Stimulated activated CD4-positive, alpha-beta T cell treated with anti-CD3 and anti-CD28 coated beads, Interleukin-12 subunit alpha, Interleukin-12 subunit beta, amount 100 ng/mL, for 24 hours (primary cell): ENCODE measurements at regions not wholly inside any gene's neighbourhood (a gene's known extent, or its start where the extent isn't known, plus 50 kb on each side); places are given as distances from the start of the nearest gene placed in this dataset.

Experiments used
- DNase-seq, 2 experiments: peaks; one replicate each; pipeline ENCODE4 v3.0.0-alpha.2; 2020; ENCODE audit warnings: low read depth in 2 of 2

DNA sequence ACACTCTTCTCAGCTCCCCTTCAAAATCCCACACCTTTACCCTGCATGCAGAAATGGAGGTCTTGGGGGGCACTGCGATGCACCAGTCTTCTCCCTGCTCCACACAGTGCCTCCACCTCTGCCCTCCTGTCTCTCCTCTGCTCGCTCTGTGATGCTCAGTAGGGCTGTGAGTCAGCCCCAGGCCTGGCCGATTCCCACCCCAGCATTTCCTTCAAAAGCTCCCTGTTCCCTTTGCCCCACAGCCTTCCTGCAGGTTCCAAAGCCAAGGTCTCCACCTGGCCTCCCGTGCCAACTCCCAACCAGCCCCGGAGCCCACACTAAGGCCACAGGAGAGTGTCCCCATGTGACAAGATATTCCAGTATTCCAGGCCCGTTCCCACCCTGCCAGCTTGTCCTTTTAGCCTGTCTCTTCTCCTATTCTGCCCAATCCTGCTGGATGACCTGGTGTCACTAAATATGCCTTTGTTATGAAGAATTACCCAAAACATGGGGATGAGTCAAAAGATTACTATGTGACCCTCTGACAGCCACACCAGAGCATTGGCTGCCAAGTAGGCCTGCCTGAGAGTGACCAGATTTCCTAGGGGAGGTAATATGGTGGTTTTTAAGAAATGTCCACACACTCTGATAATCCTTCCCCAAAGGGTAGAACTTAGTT lies 118.9 kb upstream of the NXT1 start:
- no peak for DNase-seq

DNA sequence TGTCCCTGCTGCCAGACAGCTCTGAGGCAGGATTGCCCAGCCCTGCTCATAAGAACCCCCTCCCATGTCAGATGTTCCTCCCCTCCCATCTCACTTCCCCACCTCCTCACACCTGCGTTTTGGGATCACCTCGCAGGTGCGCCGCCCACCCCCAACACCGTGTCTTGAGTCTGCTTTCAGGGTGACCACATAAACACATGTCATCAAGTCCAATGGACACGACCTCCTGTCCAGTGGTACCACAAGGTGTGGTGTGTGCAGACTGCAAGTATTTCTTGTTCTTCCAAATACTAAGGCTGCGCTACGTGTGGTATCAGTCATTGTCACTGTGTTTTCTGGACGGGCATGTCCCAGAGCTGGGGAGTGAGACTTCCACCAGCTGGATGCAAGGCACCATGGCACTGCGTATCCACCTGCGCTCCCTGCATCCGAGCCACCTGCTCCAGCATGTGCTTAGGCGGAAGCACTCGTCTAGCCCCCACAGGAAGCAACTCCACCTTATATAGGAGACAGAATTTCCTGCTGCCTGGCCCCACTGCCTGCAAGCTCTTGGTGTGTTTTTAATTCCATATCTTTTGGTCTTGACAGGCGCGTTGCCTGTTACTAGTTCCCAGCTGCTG lies 119.7 kb upstream of the NXT1 start:
- DNase-seq, result no peak

- no peak for DNase-seq
These were observed 120.6 kb upstream of the NXT1 start for GRCh38 chr20:23229989-23230388.

DNA sequence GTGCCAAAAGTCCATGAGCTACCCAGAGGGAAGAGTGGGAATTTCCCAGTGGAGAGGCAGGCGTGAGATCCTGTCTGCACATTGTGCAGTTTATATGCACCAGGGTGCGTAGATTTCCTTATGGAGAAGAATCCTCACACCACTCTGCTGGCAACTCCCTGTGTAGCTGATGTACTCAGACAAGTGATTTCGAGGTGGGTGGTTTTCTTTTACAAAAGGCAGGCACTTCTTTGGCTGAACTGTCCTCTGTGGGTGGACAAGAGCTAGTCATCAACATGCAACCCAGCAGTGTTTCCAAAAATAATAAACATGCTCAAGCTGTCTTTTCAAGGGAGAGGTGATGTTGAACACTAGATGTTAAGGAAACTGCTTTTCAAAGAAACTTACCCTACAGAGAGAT lies 121.7 kb upstream of the NXT1 start:
- no peak for DNase-seq

DNA sequence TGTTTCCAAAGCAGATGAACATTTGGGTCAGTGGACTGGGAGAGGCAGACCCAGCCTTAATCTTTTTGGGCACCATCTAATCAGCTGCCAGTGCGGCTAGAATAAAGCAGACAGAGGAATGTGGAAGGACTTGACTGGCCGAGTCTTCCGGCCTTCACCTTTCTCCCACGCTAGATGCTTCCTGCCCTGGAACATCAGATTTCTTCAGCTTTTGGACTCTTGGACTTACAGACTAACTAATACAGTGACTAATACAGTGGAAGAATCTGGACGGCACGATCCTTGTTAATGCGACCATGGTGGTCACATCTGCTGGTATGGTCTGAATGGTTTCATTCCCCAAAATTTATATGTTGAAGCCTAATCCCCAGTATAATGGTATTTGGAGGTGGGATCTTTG lies 122.6 kb upstream of the NXT1 start:
- no peak for DNase-seq

DNA sequence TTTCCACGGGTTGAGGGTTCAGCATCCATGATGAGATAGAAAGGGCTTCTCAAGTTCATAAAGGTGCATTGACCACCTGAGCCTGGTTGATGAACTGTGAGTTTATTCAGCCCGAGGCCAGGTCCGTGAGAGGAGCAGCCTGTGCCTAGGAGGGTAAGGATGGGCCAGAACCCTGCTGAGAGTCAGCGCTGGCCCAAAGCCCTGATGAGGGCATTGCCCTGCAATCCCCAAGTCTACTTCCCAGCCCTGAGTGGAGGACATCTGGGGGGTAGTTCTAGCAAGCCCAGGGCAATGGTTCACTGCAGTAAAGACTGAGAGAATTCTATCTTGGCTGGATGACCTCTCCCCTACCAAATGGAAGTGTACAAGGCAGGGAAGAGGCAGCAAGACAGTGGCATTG lies 123.3 kb upstream of the NXT1 start:
- no peak for DNase-seq

DNA sequence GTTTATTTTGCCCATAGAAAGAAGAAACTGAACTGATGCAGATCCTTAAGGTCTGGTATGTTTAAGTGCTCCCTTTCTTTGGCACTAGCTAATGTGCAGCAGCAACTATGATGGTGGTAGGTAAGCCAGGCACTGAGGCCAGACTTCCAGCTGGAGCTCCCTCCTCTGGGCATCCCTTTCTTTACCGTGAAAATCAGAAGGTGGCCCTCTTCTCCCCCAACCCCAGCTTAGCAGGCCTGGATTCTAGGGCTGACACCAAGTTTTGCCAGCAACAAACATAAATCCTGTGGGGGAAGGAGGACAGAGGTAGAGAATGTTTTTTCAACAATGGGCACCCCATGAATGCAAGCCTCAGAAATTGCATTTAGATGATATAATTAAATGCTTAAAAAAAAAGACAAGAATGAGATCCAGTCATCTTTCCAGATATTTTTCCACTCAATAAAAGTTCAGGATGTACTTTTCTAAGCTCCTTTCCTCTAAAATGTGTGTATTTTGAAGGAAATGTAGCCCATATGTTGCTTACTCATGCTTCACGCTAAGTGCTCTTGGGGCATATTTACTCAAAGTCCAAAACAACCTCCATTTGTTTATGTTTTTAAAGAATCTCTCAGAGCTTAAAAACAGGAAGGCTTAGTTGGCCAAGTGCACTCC lies 123.9 kb upstream of the NXT1 start:
- no peak for DNase-seq

GRCh38 chr20:23225407-23226060 lies 125.1 kb upstream of the NXT1 start:
- no peak for DNase-seq

GRCh38 chr20:23224806-23225205 lies 125.8 kb upstream of the NXT1 start:
- DNase-seq, result no peak

GRCh38 chr20:23223908-23224580 lies 126.5 kb upstream of the NXT1 start:
- no peak for DNase-seq

DNA sequence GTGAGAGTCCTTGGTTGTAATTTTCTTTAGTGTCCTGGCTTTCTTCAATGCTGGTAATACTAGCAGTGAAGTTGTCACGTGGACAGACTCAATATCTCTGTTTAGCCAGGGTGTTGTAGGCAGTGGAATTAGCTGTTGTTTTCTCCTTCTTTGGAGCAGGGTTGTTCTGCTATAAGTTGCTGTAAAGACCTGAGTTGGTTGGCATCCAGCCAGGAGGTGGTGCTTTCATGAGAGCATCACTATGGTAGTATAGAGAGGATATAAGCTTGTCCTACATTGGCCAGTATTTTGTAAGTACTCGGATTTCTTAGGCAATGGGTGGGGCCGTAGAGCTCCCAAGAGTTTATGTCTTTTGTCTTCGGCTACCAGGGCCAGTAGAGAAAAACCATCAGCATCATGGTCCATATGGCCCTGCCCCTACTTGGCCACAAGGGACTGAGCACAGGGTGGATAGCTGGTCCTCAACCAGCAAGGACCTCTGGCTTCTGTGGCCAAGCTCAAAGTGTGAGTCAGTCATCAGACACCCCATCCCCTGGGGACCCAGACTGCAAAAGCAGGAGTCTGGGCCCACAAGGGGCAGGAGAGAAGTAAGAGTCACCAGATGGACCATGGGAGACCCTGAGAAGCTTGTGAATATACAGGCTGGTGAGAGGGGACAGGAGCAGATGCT lies 127.9 kb upstream of the NXT1 start:
- no peak for DNase-seq

DNA sequence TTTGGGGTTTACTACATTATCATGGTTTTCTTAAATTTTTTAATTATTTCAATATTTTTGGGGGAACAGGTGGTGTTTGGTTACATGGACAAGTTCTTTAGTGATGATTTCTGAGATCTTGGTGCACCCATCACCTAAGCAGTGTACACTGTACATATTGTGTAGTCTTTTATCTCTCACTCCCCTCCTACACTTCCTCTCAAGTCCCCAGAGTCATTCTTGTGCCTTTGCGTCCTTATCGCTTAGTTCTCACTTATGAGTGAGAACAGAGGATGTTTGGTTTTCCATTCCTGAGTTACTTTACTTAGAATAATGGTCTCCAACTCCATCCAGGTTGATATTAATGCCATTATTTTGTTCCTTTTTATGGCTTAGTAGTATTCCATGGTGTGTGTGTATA lies 130.9 kb upstream of the CD93 start:
- no peak for DNase-seq

DNA sequence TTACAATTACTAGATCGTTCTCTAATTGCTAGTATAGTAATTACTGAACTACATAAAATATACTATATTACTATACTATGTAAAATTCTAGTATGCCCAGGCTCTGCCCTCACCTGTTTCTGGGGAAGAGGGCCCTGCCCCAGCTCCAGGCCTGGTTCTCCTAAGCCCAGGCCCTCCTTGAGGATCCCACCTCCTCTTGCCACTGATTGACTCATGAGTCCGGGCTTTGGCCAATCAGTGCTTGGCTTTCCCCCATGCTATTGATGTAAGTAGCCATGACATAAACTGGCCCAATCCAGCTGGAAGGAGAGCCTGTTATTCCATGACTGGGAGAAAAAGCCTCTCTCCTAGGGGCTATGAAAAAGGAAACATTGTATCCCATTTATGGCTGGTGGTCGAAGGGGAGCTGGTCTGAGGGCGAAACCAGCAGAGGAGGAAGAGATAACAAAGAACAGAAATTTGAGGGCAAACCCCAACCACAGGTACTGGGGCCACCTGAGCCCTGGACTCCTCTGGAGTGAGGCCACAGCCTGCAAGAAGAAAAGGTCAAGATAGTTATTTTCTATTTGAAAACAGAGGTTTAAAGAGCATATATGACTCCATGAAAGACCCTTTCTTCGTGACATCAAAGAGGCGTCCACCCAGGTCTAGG lies 129.3 kb upstream of the CD93 start:
- no peak for DNase-seq

DNA sequence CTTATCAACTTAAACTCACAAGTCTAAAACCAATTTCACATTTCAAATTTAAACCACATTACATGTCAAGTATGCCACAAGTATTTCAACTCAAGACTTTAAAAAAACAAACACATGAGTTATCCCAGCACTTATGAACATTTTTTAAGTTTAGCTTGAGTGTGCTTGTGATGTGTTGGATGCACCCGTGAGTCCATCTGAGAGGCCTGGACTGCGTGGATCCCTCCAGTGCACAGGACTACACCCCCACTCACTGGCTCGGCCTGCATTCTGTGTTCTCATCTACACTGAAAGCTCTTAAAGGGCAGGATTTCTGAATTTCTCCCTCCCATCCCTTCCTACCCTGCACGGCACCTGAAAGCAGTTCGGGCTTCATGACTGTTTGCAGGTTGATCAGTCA lies 128.8 kb upstream of the CD93 start:
- no peak for DNase-seq

- no peak for DNase-seq
These were observed 126.4 kb upstream of the CD93 start for GRCh38 chr20:23212464-23212995.

- DNase-seq, result no peak
These were observed 125.9 kb upstream of the CD93 start for GRCh38 chr20:23212011-23212410.

GRCh38 chr20:23211164-23211563 lies 125.0 kb upstream of the CD93 start:
- no peak for DNase-seq

GRCh38 chr20:23207826-23208540 lies 121.9 kb upstream of the CD93 start:
- no peak for DNase-seq

DNA sequence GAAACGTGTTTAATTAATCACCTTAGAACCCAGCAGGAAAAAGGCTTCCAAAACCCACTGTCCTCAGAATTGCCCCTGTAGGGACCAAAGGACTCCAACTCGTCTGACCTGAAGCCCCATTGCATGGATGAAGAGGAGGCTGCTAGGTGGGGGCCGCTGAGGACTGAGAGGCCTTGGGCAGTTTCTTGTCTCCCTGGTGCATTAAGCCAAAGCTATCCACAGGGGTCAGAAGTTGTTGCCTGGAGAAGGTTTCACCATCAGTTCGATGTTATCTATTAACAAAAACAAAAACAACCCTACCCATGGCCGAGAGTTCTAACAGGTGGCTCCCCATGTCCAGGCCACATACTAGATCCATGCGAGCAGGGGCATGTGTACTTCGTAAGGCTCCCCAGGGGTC lies 120.9 kb upstream of the CD93 start:
- no peak for DNase-seq

- no peak for DNase-seq
These were observed 119.9 kb upstream of the CD93 start for GRCh38 chr20:23206061-23206460.
